IMR-90 (cell line): ENCODE measurements at regions not wholly inside any gene's neighbourhood (a gene's known extent, or its start where the extent isn't known, plus 50 kb on each side); places are given as distances from the start of the nearest gene placed in this dataset.

ENCODE experiments used
- ATAC-seq: fragments of 200-7000 bp; cut with Tn5 transposase; 2 replicates; pipeline ENCODE4 v1.9.1; 2020; ENCODE audit warnings: low read depth, mild to moderate bottlenecking, moderate library complexity
- BruUV-seq: library from RNA; stranded (reverse); fragments of 400-500 nt; replicated peaks from 2 replicates; lab custom pipeline; 2021; lab: Mats Ljungman, UMichigan
- CTCF ChIA-PET: fragments of 300-600 bp; formaldehyde crosslinking; extraction: SDS; loops from one replicate; lab custom pipeline; 2021; ENCODE audit warnings: antibody characterized with exemption; lab: Yijun Ruan, JAX
- POLR2A ChIA-PET: fragments of 300-600 bp; sonication (Branson Sonifier 250); formaldehyde crosslinking; loops from one replicate; lab custom pipeline; 2022; ENCODE audit warnings: antibody characterized with exemption; ENCODE audit not compliant: unreplicated experiment; lab: Charles Lee
- DNase-seq: peaks from one replicate; pipeline ENCODE4 v3.0.0; 2013
- H2AFZ ChIP-seq: replicated peaks from 2 replicates; pipeline ENCODE3; 2013; ENCODE audit warnings: low read length, mild to moderate bottlenecking; ENCODE audit not compliant: poor library complexity
- H2AK5ac ChIP-seq: 2 replicates; pipeline ENCODE4 v1.6.1; 2013; ENCODE audit warnings: low read depth, low read length, inconsistent platforms
- H2AK9ac ChIP-seq: replicated peaks from 2 replicates; pipeline ENCODE3; 2013; ENCODE audit warnings: mild to moderate bottlenecking, low read depth, low read length, moderate library complexity; ENCODE audit not compliant: poor library complexity
- H2BK120ac ChIP-seq: 2 replicates; pipeline ENCODE4 v1.6.1; 2013; ENCODE audit warnings: low read depth, low read length, inconsistent platforms
- H2BK15ac ChIP-seq: 3 replicates; pipeline ENCODE4 v1.6.1; 2013; ENCODE audit warnings: low read depth, low read length, inconsistent platforms
- H2BK20ac ChIP-seq: 2 replicates; pipeline ENCODE4 v1.6.1; 2013; ENCODE audit warnings: low read depth, mild to moderate bottlenecking, inconsistent platforms, low read length, moderate library complexity
- H2BK5ac ChIP-seq: 2 replicates; pipeline ENCODE4 v1.6.1; 2013; ENCODE audit warnings: mild to moderate bottlenecking, low read depth, low read length, inconsistent platforms; ENCODE audit not compliant: poor library complexity, severe bottlenecking
- H3K14ac ChIP-seq: replicated peaks from 2 replicates; pipeline ENCODE4 v1.6.1; 2013; ENCODE audit warnings: low read depth, low read length, inconsistent platforms
- H3K18ac ChIP-seq: 2 replicates; pipeline ENCODE4 v1.6.1; 2013; ENCODE audit warnings: low read depth, low read length, control low read depth
- H3K23ac ChIP-seq: 2 replicates; pipeline ENCODE4 v1.6.1; 2013; ENCODE audit warnings: low read depth, low read length, inconsistent platforms
- H3K27ac ChIP-seq: 2 replicates; pipeline ENCODE4 v1.5.1; 2013; ENCODE audit warnings: mild to moderate bottlenecking, control low read depth, low read length; ENCODE audit not compliant: insufficient read depth
- H3K27me3 ChIP-seq: 2 replicates; pipeline ENCODE4 v1.6.1; 2013; ENCODE audit warnings: low read length; ENCODE audit not compliant: control insufficient read depth, insufficient read depth
- H3K36me3 ChIP-seq: 2 replicates; pipeline ENCODE4 v1.6.1; 2013; ENCODE audit warnings: low read length, mixed read lengths; ENCODE audit not compliant: control insufficient read depth, insufficient read depth
- H3K4ac ChIP-seq: 2 replicates; pipeline ENCODE4 v1.6.1; 2013; ENCODE audit warnings: low read depth, low read length, inconsistent platforms
- H3K4me1 ChIP-seq: 2 replicates; pipeline ENCODE4 v1.6.1; 2013; ENCODE audit warnings: low read length, mixed read lengths; ENCODE audit not compliant: control insufficient read depth, insufficient read depth
- H3K4me2 ChIP-seq: 2 replicates; pipeline ENCODE4 v1.6.1; 2013; ENCODE audit warnings: low read depth, mild to moderate bottlenecking, control low read depth, low read length, moderate library complexity
- H3K4me3 ChIP-seq: 2 replicates; pipeline ENCODE4 v1.5.1; 2013; ENCODE audit warnings: low read depth, mild to moderate bottlenecking, control low read depth, low read length, moderate library complexity; ENCODE audit not compliant: insufficient read depth
- H3K56ac ChIP-seq: 2 replicates; pipeline ENCODE4 v1.6.1; 2013; ENCODE audit warnings: low read length, inconsistent platforms; ENCODE audit not compliant: insufficient read depth; ENCODE audit errors: extremely low read depth
- H3K79me1 ChIP-seq, 2 experiments: 2 replicates each; pipeline ENCODE4 v1.6.1; 2013; ENCODE audit warnings: low read length in 2 of 2, inconsistent platforms in 1 of 2, low read depth in 1 of 2
- H3K9ac ChIP-seq: 2 replicates; pipeline ENCODE4 v1.6.1; 2013; ENCODE audit warnings: low read depth, low read length, control low read depth
- H3K9me1 ChIP-seq: 2 replicates; pipeline ENCODE4 v1.6.1; 2013; ENCODE audit warnings: low read length, inconsistent platforms; ENCODE audit not compliant: insufficient read depth
- H3K9me3 ChIP-seq: 2 replicates; pipeline ENCODE4 v1.6.1; 2013; ENCODE audit warnings: low read length; ENCODE audit not compliant: control insufficient read depth, insufficient read depth
- H4K20me1 ChIP-seq: 2 replicates; pipeline ENCODE4 v1.6.1; 2013; ENCODE audit warnings: low read length, inconsistent platforms; ENCODE audit not compliant: insufficient read depth
- H4K5ac ChIP-seq: 2 replicates; pipeline ENCODE4 v1.6.1; 2013; ENCODE audit warnings: mild to moderate bottlenecking, low read depth, low read length, control low read depth
- H4K8ac ChIP-seq, 2 experiments: 2 replicates each; pipeline ENCODE4 v1.6.1; 2013; ENCODE audit warnings: low read depth in 2 of 2, low read length in 2 of 2, control low read depth in 1 of 2, inconsistent platforms in 1 of 2
- H4K91ac ChIP-seq: 2 replicates; pipeline ENCODE4 v1.6.1; 2013; ENCODE audit warnings: low read depth, low read length, inconsistent platforms; ENCODE audit not compliant: insufficient read depth
- BHLHE40 ChIP-seq: fragments of 150-350 bp; IDR thresholded peaks from 2 replicates; pipeline ENCODE4 v1.6.1; 2016; ENCODE audit warnings: mild to moderate bottlenecking, low read depth, low read length
- CEBPB ChIP-seq: IDR thresholded peaks from 2 replicates; pipeline ENCODE4 v1.6.1; 2012; ENCODE audit warnings: low read depth, low read length, improper control_type of control experiment
- FOS ChIP-seq: fragments of 150-350 bp; IDR thresholded peaks from 2 replicates; pipeline ENCODE4 v1.6.1; 2016; ENCODE audit warnings: low read depth, low read length
- NFE2L2 ChIP-seq: fragments of 150-350 bp; IDR thresholded peaks from 2 replicates; pipeline ENCODE4 v1.6.1; 2016; ENCODE audit warnings: low read depth, mild to moderate bottlenecking, low read length
- POLR2A ChIP-seq: IDR thresholded peaks from 2 replicates; pipeline ENCODE4 v1.6.1; 2012; ENCODE audit warnings: mild to moderate bottlenecking, low read depth, low read length
- RAD21 ChIP-seq: IDR thresholded peaks from 2 replicates; pipeline ENCODE4 v1.6.1; 2012; ENCODE audit warnings: low read length, improper control_type of control experiment
- RCOR1 ChIP-seq: IDR thresholded peaks from 2 replicates; pipeline ENCODE4 v1.6.1; 2012; ENCODE audit warnings: mild to moderate bottlenecking, low read length, improper control_type of control experiment; ENCODE audit not compliant: insufficient replicate concordance
- SMC3 ChIP-seq: fragments of 150-350 bp; IDR thresholded peaks from 2 replicates; pipeline ENCODE4 v1.6.1; 2016; ENCODE audit warnings: low read depth, mild to moderate bottlenecking, antibody characterized with exemption, low read length, moderate library complexity
- WGBS, 2 experiments: methylation state at CpG; one replicate each; pipeline versions ENCODE4 v1.1.5 to v1.1.7; 2013; ENCODE audit warnings: missing lambda C conversion rate in 2 of 2; ENCODE audit not compliant: insufficient read length in 1 of 2; ENCODE audit errors: extremely low coverage in 2 of 2; 5-methylcytosine and 5-hydroxymethylcytosine counted together
- dilution Hi-C: fragments of 300-500 bp; cut with HindIII; formaldehyde crosslinking; loops from one replicate; pipeline ENCODE4 v1.14.3; 2018; ENCODE audit warnings: low sequenced_read_pairs; ENCODE audit not compliant: unreplicated experiment
- in situ Hi-C: fragments of 300-500 bp; cut with MboI; formaldehyde crosslinking; loops from 3 replicates; pipeline ENCODE4 v1.14.3; 2019; ENCODE audit warnings: low sequenced_read_pairs, inconsistent platforms, mixed read lengths
- intact Hi-C: fragments of 100-400 bp; cut with micrococcal nuclease; formaldehyde crosslinking; loops from 2 replicates; pipeline ENCODE4 v1.10.0; 2022
- TF ChIP-seq, protein P1 (sequence below): fragments of 150-350 bp; IDR thresholded peaks from 2 replicates; pipeline ENCODE4 v1.6.1; 2017; ENCODE audit warnings: mild to moderate bottlenecking, antibody characterized with exemption, low read length, low read depth

DNA sequence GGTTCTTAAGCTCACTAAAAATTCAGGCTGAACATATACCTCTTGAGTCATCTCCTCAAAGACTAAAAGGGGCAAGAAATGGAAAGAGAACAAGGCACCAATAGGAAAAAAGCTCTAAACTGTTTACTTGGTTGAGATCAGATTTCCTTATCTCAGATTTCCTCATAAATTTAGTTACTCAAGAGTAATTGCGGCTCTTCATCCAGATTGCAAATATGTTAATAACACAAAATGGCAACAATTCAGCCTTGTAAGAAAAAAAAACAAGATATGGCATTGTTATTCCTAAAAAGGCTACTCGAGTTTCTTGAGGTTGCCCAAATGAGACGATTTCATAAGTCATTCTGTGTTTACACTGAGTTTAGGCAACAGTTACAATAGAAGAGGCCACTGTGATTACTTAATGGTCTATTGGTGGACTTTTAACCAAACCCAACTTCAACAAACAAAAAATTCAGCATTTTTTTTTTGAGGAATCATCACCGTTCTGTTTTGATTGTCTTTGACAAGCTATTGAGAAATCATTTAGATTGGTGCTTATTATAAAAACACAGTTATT lies 97.9 kb upstream of the PDHA1 start:
- DNase-seq (no peak), ATAC-seq (no peak)
- no peak overlapping the region for H3K4ac ChIP-seq
- H2BK5ac ChIP-seq: no peak overlapping the region
- H3K56ac ChIP-seq: no peak overlapping the region
- H3K79me1 ChIP-seq: no peaks in the 10 kb centered on the region
- no peak overlapping the region for H2AFZ ChIP-seq
- H2BK20ac ChIP-seq: no peak overlapping the region
- no peak overlapping the region for H3K23ac ChIP-seq
- ChIA-PET CTCF (no interaction called here), POLR2A (no interaction called here)
- H2AK9ac ChIP-seq: no peak overlapping the region
- H3K27ac ChIP-seq: no peak overlapping the region
- WGBS, 2 experiments: no CpG with 5 or more reads among the region's 4 CpGs
- no peak overlapping the region for H4K91ac ChIP-seq
- in situ Hi-C loops: no loop called here
- no peak overlapping the region for H3K18ac ChIP-seq
- TF ChIP-seq CEBPB: no peak
- TF ChIP-seq POLR2A: no peak
- no peak for TF ChIP-seq FOS
- no peak for TF ChIP-seq RCOR1
- TF ChIP-seq, protein P1, sequence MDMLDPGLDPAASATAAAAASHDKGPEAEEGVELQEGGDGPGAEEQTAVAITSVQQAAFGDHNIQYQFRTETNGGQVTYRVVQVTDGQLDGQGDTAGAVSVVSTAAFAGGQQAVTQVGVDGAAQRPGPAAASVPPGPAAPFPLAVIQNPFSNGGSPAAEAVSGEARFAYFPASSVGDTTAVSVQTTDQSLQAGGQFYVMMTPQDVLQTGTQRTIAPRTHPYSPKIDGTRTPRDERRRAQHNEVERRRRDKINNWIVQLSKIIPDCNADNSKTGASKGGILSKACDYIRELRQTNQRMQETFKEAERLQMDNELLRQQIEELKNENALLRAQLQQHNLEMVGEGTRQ: no peak
- no peak for TF ChIP-seq RAD21
- no peak for TF ChIP-seq SMC3
- no peak for TF ChIP-seq NFE2L2
- no peak for TF ChIP-seq BHLHE40
- no peak overlapping the region for H2BK120ac ChIP-seq
- H2BK15ac ChIP-seq: no peak overlapping the region
- intact Hi-C loops: no loop called here
- no peak overlapping the region for H4K5ac ChIP-seq
- H3K9me3 ChIP-seq: no peaks in the 10 kb centered on the region
- H3K4me1 ChIP-seq: no peaks in the 10 kb centered on the region
- no peaks in the 10 kb centered on the region for H4K20me1 ChIP-seq
- no peak overlapping the region for H2AK5ac ChIP-seq
- H3K9me1 ChIP-seq: no peaks in the 10 kb centered on the region
- H3K14ac ChIP-seq: no peak overlapping the region
- no peak overlapping the region for H3K9ac ChIP-seq
- no peak overlapping the region for H4K8ac ChIP-seq
- H3K4me3 ChIP-seq: no peak overlapping the region
- dilution Hi-C loops: no loop called here
- no peaks in the 10 kb centered on the region for H3K36me3 ChIP-seq
- H3K4me2 ChIP-seq: no peak overlapping the region
- BruUV-seq: no TSS peak
- H3K27me3 ChIP-seq: no peaks in the 10 kb centered on the region
